HG02763 (cell line): ENCODE measurements at regions not wholly inside any gene's neighbourhood (a gene's known extent, or its start where the extent isn't known, plus 50 kb on each side); places are given as distances from the start of the nearest gene placed in this dataset.

Experiments
- ATAC-seq: cut with Tn5 transposase; IDR thresholded peaks from one replicate; pipeline ENCODE4 v1.9.1; 2021; ENCODE audit warnings: mild to moderate bottlenecking, moderate library complexity; ENCODE audit not compliant: unreplicated experiment

GRCh38 chr11:115736146-115736545, 231.9 kb upstream of the CADM1 start:
- no peak for ATAC-seq

GRCh38 chr11:115724666-115725065, 220.5 kb upstream of the CADM1 start:
- no peak for ATAC-seq

- no peak for ATAC-seq
These were observed 218.5 kb upstream of the CADM1 start for GRCh38 chr11:115722711-115723110.

GRCh38 chr11:115721296-115721995, 217.2 kb upstream of the CADM1 start:
- ATAC-seq: no peak

- no peak for ATAC-seq
These were observed 216.5 kb upstream of the CADM1 start for GRCh38 chr11:115720602-115721245.

- ATAC-seq: no peak
These were observed 214.7 kb upstream of the CADM1 start for GRCh38 chr11:115718945-115719344.

- ATAC-seq: no peak
These were observed 213.9 kb upstream of the CADM1 start for GRCh38 chr11:115718106-115718505.

GRCh38 chr11:115716601-115717529, 212.7 kb upstream of the CADM1 start:
- ATAC-seq: no peak

GRCh38 chr11:115716080-115716479, 211.9 kb upstream of the CADM1 start:
- no peak for ATAC-seq

GRCh38 chr11:115715251-115715770, 211.1 kb upstream of the CADM1 start:
- no peak for ATAC-seq

GRCh38 chr11:115712296-115712695, 208.1 kb upstream of the CADM1 start:
- no peak for ATAC-seq

GRCh38 chr11:115710980-115711379, 206.8 kb upstream of the CADM1 start:
- no peak for ATAC-seq

- no peak for ATAC-seq
These were observed 206.2 kb upstream of the CADM1 start for GRCh38 chr11:115710426-115710825.

GRCh38 chr11:115709297-115709696, 205.1 kb upstream of the CADM1 start:
- no peak for ATAC-seq

- no peak for ATAC-seq
These were observed 203.1 kb upstream of the CADM1 start for GRCh38 chr11:115707180-115707905.

- ATAC-seq: no peak
These were observed 202.5 kb upstream of the CADM1 start for GRCh38 chr11:115706626-115707135.

GRCh38 chr11:115705200-115705599, 201.0 kb upstream of the CADM1 start:
- no peak for ATAC-seq

GRCh38 chr11:115700981-115701875, 197.0 kb upstream of the CADM1 start:
- no peak for ATAC-seq

- no peak for ATAC-seq
These were observed 196.3 kb upstream of the CADM1 start for GRCh38 chr11:115700496-115700895.
